Neuronal stem cell (in vitro differentiated cells): ENCODE measurements at regions not wholly inside any gene's neighbourhood (a gene's known extent, or its start where the extent isn't known, plus 50 kb on each side); places are given as distances from the start of the nearest gene placed in this dataset.

Experiments used
- DNase-seq: peaks from one replicate; pipeline ENCODE4 v3.0.0-alpha.2; 2013; ENCODE audit warnings: low spot score
- H2AFZ ChIP-seq: one replicate; pipeline ENCODE4 v1.6.1; 2013; ENCODE audit warnings: mild to moderate bottlenecking, low read length, inconsistent platforms
- H2AK5ac ChIP-seq: 2 replicates; pipeline ENCODE4 v1.6.1; 2013; ENCODE audit warnings: low read depth, mild to moderate bottlenecking, inconsistent platforms, low read length, moderate library complexity, mixed read lengths
- H2BK120ac ChIP-seq: 2 replicates; pipeline ENCODE4 v1.6.1; 2013; ENCODE audit warnings: low read depth, mild to moderate bottlenecking, inconsistent platforms, low read length, moderate library complexity, mixed read lengths
- H2BK12ac ChIP-seq: one replicate; pipeline ENCODE4 v1.6.1; 2013; ENCODE audit warnings: low read length, inconsistent platforms
- H2BK15ac ChIP-seq: 2 replicates; pipeline ENCODE4 v1.6.1; 2013; ENCODE audit warnings: mild to moderate bottlenecking, low read length, inconsistent platforms, mixed read lengths
- H2BK5ac ChIP-seq: one replicate; pipeline ENCODE4 v1.6.1; 2013; ENCODE audit warnings: inconsistent platforms, mild to moderate bottlenecking, low read length, moderate library complexity
- H3K14ac ChIP-seq: one replicate; pipeline ENCODE4 v1.6.1; 2013; ENCODE audit warnings: low read length, inconsistent platforms
- H3K18ac ChIP-seq: 2 replicates; pipeline ENCODE4 v1.6.1; 2013; ENCODE audit warnings: low read length, inconsistent platforms
- H3K23ac ChIP-seq: 2 replicates; pipeline ENCODE4 v1.6.1; 2013; ENCODE audit warnings: low read depth, mild to moderate bottlenecking, mixed read lengths, low read length, inconsistent platforms; ENCODE audit not compliant: poor library complexity
- H3K27ac ChIP-seq: replicated peaks from 3 replicates; pipeline ENCODE4 v1.5.1; 2013; ENCODE audit warnings: low read length, inconsistent platforms
- H3K27me3 ChIP-seq, 3 experiments: 2 replicates each; pipeline ENCODE4 v1.6.1; 2013; ENCODE audit warnings: low read length in 3 of 3, mild to moderate bottlenecking in 2 of 3, inconsistent platforms in 1 of 3, low read depth in 1 of 3, mixed read lengths in 1 of 3, moderate library complexity in 1 of 3; ENCODE audit not compliant: control insufficient read depth in 3 of 3, insufficient read depth in 3 of 3
- H3K36me3 ChIP-seq, 2 donors: replicated peaks in 1 of 2; 2 replicates each; pipeline ENCODE4 v1.6.1; 2013; ENCODE audit warnings: low read length in 2 of 2; ENCODE audit not compliant: control insufficient read depth in 2 of 2, insufficient read depth in 2 of 2
- H3K4ac ChIP-seq: 2 replicates; pipeline ENCODE4 v1.6.1; 2013; ENCODE audit warnings: inconsistent platforms, mild to moderate bottlenecking, low read length, moderate library complexity
- H3K4me1 ChIP-seq, 2 donors: 1 replicate in 1 of 2; 2 replicates in 1 of 2; pipeline ENCODE4 v1.6.1; 2013; ENCODE audit warnings: low read length in 2 of 2, low read depth in 1 of 2; ENCODE audit not compliant: control insufficient read depth in 2 of 2, insufficient read depth in 1 of 2
- H3K4me2 ChIP-seq: one replicate; pipeline ENCODE4 v1.6.1; 2013; ENCODE audit warnings: mild to moderate bottlenecking, low read length, inconsistent platforms; ENCODE audit not compliant: insufficient read depth, poor library complexity, severe bottlenecking
- H3K4me3 ChIP-seq, 2 donors: 2 replicates each; pipeline ENCODE4 v1.5.1; 2013; ENCODE audit warnings: low read length in 2 of 2, mild to moderate bottlenecking in 2 of 2, inconsistent platforms in 1 of 2, moderate library complexity in 1 of 2
- H3K79me1 ChIP-seq: one replicate; pipeline ENCODE4 v1.6.1; 2013; ENCODE audit warnings: low read depth, mild to moderate bottlenecking, inconsistent platforms, low read length, moderate library complexity
- H3K9ac ChIP-seq: one replicate; pipeline ENCODE4 v1.6.1; 2013; ENCODE audit warnings: mild to moderate bottlenecking, low read depth, low read length, inconsistent platforms; ENCODE audit not compliant: poor library complexity
- H3K9me3 ChIP-seq, 2 donors: replicated peaks in 1 of 2; 2 replicates each; pipeline versions ENCODE3 to v1.6.1; 2013; ENCODE audit warnings: low read length in 2 of 2, mild to moderate bottlenecking in 2 of 2, inconsistent platforms in 1 of 2, low read depth in 1 of 2, mixed read lengths in 1 of 2, moderate library complexity in 1 of 2; ENCODE audit not compliant: control insufficient read depth in 2 of 2, insufficient read depth in 1 of 2
- H4K8ac ChIP-seq: one replicate; pipeline ENCODE4 v1.6.1; 2013; ENCODE audit warnings: low read depth, mild to moderate bottlenecking, inconsistent platforms, low read length, moderate library complexity
- H4K91ac ChIP-seq: one replicate; pipeline ENCODE4 v1.6.1; 2013; ENCODE audit warnings: low read length, low read depth, mild to moderate bottlenecking, inconsistent platforms; ENCODE audit not compliant: poor library complexity
- WGBS, 2 donors: extraction: QIAGEN DNeasy Blood & Tissue Kit; methylation state at CpG; one replicate each; pipeline ENCODE4 v1.1.7; 2013; ENCODE audit warnings: missing lambda C conversion rate in 2 of 2, mixed read lengths in 1 of 2; ENCODE audit not compliant: insufficient read length in 2 of 2, insufficient replicate concordance in 1 of 2; ENCODE audit errors: extremely low coverage in 2 of 2; 5-methylcytosine and 5-hydroxymethylcytosine counted together

DNA sequence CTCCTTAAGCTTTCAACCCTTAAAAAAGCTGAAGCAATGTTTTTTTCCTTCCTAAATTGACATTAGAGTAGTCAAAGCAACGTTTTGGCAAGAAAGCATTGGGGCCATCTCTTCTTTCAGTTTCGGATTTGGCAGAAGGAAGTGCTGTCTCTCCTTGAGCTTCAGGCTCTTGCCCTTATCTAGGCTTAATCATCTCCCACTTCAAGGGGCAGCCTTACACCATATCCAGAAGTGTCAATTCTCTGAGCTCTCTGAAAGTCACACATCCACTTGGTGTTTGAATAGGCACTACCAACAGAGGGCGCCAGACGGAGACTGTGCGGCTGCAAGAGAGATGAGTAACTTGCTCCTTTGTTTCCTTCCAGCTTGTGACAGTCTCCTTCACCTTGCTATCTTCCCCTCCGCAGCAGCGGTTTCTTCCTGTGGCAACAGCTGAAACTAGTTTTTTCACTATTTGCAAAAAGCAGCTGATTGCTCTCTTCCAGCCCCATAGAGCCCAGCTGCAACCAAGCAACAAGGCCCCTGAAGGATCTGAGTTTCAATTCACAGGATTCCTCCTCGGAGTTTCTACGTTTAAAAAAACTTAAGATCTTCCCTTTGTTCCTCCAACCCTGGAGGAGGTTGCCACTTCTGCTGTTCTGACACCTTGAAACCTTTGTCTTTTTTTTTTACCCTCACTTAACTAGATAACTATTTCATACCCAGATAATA lies 147.0 kb upstream of the SLCO3A1 start:
- no peak overlapping the region for H2BK5ac ChIP-seq
- H3K4me3 ChIP-seq = no peak overlapping the region
- no peak overlapping the region for H3K23ac ChIP-seq
- H2BK12ac ChIP-seq = no peak overlapping the region
- no peak overlapping the region for H2BK15ac ChIP-seq
- no peak overlapping the region for H3K4ac ChIP-seq
- no peak overlapping the region for H3K9ac ChIP-seq
- no peaks in the 10 kb centered on the region for H3K79me1 ChIP-seq
- H2AK5ac ChIP-seq = no peak overlapping the region
- H2BK120ac ChIP-seq = no peak overlapping the region
- H4K8ac ChIP-seq = no peak overlapping the region
- no peak overlapping the region for H2AFZ ChIP-seq
- no CpG with 5 or more reads among the region's 9 CpGs for WGBS, 2 donors
- H3K4me1 ChIP-seq = peaks cover 0 to 4% of the 10 kb centered on the region in 2 donors
- no peaks in the 10 kb centered on the region for H3K36me3 ChIP-seq
- H3K9me3 ChIP-seq = no peaks in the 10 kb centered on the region
- H3K27me3 ChIP-seq = no peaks in the 10 kb centered on the region
- H3K14ac ChIP-seq = no peak overlapping the region
- H3K18ac ChIP-seq = no peak overlapping the region
- H4K91ac ChIP-seq = no peak overlapping the region
- peak; percentile 80 for DNase-seq
- no peak overlapping the region for H3K4me2 ChIP-seq
- H3K27ac ChIP-seq = no peak overlapping the region

DNA sequence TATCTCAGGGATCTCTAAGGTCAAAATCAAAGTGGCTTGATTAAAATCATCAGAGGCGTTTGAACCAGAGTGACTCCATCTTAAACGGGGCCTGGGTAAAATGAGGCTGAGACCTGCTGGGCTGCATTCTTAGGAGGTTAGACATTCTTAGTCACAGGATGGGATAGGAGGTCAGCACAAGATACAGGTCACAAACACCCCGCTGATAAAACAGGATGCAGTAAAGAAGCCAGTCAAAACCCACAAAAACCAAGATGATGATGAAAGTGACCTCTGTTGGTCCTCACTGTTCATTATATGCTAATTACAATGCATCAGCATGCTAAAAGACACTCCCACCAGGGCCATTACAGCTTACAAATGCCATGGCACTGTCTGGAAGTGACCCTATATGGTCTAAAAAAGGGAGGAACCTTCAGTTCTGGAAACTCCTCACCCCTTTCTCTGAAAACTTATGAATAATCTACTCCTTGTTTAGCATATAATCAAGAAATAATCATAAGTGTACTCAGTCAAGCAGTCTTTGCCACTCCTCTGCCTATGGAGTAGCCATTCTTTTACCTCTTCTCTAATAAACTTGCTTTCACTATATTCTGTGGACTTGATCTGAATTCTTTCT lies 143.3 kb upstream of the SLCO3A1 start:
- no CpG with 5 or more reads among the region's 3 CpGs for WGBS, 2 donors
- H2BK5ac ChIP-seq = no peak overlapping the region
- no peaks in the 10 kb centered on the region for H3K9me3 ChIP-seq
- H3K23ac ChIP-seq = no peak overlapping the region
- H4K8ac ChIP-seq = no peak overlapping the region
- no peak overlapping the region for H2AFZ ChIP-seq
- no peak overlapping the region for H2BK15ac ChIP-seq
- no peak overlapping the region for H3K4me2 ChIP-seq
- H3K4me1 ChIP-seq = peaks cover 0 to 5% of the 10 kb centered on the region in 2 donors
- no peak overlapping the region for H3K4ac ChIP-seq
- no peaks in the 10 kb centered on the region for H3K79me1 ChIP-seq
- no peak overlapping the region for H2BK120ac ChIP-seq
- H2AK5ac ChIP-seq = no peak overlapping the region
- H3K18ac ChIP-seq = no peak overlapping the region
- no peak overlapping the region for H3K14ac ChIP-seq
- no peak overlapping the region for H4K91ac ChIP-seq
- H3K27me3 ChIP-seq = no peaks in the 10 kb centered on the region
- no peak overlapping the region for H3K4me3 ChIP-seq
- H3K36me3 ChIP-seq = no peaks in the 10 kb centered on the region
- no peak overlapping the region for H3K9ac ChIP-seq
- H3K27ac ChIP-seq = no peak overlapping the region
- no peak overlapping the region for H2BK12ac ChIP-seq
- no peak for DNase-seq

DNA sequence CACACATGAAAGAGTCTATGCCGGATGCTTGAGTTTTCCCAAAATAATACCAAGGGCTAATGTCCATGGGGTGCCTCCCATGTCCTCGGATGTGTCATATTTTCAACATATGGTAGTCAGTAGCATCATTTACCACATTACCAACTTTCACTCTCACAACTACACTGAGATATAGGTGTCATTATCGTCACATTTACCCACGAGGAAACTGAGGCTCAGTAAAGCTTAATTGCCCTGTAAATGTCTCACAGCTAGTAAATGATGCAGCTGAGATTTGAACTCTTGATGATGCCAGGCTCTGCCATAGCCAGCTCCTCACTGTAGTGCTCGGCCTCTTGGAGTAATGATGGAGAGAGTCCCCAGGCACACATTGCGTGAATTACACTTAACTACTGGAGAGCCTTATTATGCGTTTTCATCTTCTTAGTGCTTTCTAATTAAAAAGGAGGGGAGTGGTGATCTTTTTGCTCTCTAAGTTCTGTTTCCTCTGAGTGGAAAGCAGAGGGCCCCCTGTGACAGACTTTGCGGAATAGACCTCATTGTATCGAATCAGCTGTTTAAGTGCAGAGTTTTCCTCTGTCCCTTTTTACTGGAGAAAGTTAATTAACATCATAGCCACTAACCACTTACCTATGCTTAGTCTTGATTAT lies 142.0 kb upstream of the SLCO3A1 start:
- Histone ChIP-seq H3K4me2 (no peak overlapping the region), H3K27ac (no peak overlapping the region), H3K4ac (no peak overlapping the region), H3K23ac (no peak overlapping the region), H2AK5ac (no peak overlapping the region), H2BK12ac (no peak overlapping the region), H3K9ac (no peak overlapping the region), H3K36me3 (no peaks in the 10 kb centered on the region), H2BK5ac (no peak overlapping the region), H3K18ac (no peak overlapping the region), H3K4me3 (no peak overlapping the region), H3K79me1 (no peaks in the 10 kb centered on the region), H3K14ac (no peak overlapping the region), H2AFZ (no peak overlapping the region), H4K8ac (no peak overlapping the region), H3K27me3 (no peaks in the 10 kb centered on the region), H4K91ac (no peak overlapping the region), H2BK15ac (no peak overlapping the region), H2BK120ac (no peak overlapping the region), H3K9me3 (no peaks in the 10 kb centered on the region), H3K4me1 (peaks cover 0 to 6% of the 10 kb centered on the region in 2 donors)
- no peak for DNase-seq
- WGBS, 2 donors = no CpG with 5 or more reads among the region's 9 CpGs

DNA sequence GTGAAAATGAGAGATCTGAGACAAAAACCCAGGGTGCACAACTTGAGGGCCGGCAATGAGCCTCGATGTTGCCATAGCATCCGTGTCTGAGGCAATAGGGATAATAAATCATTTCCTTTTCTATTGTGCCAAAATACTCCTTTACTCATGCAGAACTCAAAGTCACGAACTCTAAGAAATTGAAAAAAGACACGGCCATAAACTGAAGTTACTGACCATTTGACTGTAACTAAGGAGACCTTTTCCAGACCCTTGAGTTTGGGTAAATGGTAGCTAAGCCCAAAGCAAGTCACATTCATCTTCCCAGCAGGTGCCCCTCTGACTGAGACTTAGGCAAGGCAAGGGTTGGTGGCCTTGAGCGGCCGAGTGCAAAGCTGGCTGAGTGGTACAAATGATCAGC lies 141.2 kb upstream of the SLCO3A1 start:
- Histone ChIP-seq H2BK12ac (no peak overlapping the region), H3K14ac (no peak overlapping the region), H4K8ac (no peak overlapping the region), H2AFZ (no peak overlapping the region), H3K4ac (no peak overlapping the region), H4K91ac (no peak overlapping the region), H3K18ac (no peak overlapping the region), H3K23ac (no peak overlapping the region), H3K9ac (no peak overlapping the region), H3K9me3 (no peaks in the 10 kb centered on the region), H3K4me1 (peaks cover 0 to 6% of the 10 kb centered on the region in 2 donors), H3K27ac (no peak overlapping the region), H2BK5ac (no peak overlapping the region), H3K4me3 (no peak overlapping the region), H2BK15ac (no peak overlapping the region), H3K36me3 (no peaks in the 10 kb centered on the region), H3K4me2 (no peak overlapping the region), H3K79me1 (no peaks in the 10 kb centered on the region), H3K27me3 (no peaks in the 10 kb centered on the region), H2AK5ac (no peak overlapping the region), H2BK120ac (no peak overlapping the region)
- DNase-seq = no peak
- no CpG with 5 or more reads among the region's 7 CpGs for WGBS, 2 donors
